ENCODE measurements at regions not wholly inside any gene's neighbourhood (a gene's known extent, or its start where the extent isn't known, plus 50 kb on each side); places are given as distances from the start of the nearest gene placed in this dataset.

GRCh38 chr10:130744631-130745030, 566.9 kb downstream of the TCERG1L start:
- no peak for TF ChIP-seq CTCF (IDR thresholded peaks at IDR 0.05)
- no peak for TF ChIP-seq POLR2AphosphoS5 (IDR thresholded peaks at IDR 0.05; ENCODE audit: low read depth, low read length)
